ENCODE measurements at regions not wholly inside any gene's neighbourhood (a gene's known extent, or its start where the extent isn't known, plus 50 kb on each side); places are given as distances from the start of the nearest gene placed in this dataset.

DNA sequence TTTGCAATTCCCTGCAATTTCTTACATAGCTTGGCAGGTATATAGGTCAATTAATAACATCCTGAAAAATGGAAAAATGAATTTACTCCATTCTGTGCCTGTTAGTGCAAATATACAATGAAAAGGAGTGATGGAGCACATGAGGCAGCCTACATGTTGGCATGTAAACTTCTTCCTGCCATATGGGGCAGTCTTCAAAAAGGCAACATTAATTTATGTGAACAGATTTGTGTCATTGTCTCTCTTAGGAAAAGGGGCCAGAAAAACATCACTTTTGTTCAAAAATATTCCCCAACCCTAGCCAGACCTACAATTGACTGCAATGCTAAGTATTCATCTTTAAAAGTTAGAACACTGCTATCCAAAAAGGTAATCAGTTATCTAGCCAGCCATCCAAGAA is 332.2 kb downstream of the TBC1D4 start:
- intact Hi-C loops (cut with DNase I), result no loop called here
- no peak overlapping the region for H3K4me3 ChIP-seq
- DNase-seq (ENCODE audit: extremely low spot score in 2 of 2), result no peak
- H3K36me3 ChIP-seq, result no peaks in the 10 kb centered on the region
- H3K27ac ChIP-seq, result no peak overlapping the region
- no peaks in the 10 kb centered on the region for H3K27me3 ChIP-seq
- H3K4me1 ChIP-seq, result peaks cover 19% of the 10 kb centered on the region
- H3K9me3 ChIP-seq, result no peaks in the 10 kb centered on the region
- TF ChIP-seq POLR2AphosphoS5 (IDR thresholded peaks at IDR 0.05; ENCODE audit: insufficient read depth in 1 of 2, low read depth in 1 of 2), result no peak
- TF ChIP-seq POLR2A (IDR thresholded peaks at IDR 0.05), result no peak
- TF ChIP-seq, protein P1, sequence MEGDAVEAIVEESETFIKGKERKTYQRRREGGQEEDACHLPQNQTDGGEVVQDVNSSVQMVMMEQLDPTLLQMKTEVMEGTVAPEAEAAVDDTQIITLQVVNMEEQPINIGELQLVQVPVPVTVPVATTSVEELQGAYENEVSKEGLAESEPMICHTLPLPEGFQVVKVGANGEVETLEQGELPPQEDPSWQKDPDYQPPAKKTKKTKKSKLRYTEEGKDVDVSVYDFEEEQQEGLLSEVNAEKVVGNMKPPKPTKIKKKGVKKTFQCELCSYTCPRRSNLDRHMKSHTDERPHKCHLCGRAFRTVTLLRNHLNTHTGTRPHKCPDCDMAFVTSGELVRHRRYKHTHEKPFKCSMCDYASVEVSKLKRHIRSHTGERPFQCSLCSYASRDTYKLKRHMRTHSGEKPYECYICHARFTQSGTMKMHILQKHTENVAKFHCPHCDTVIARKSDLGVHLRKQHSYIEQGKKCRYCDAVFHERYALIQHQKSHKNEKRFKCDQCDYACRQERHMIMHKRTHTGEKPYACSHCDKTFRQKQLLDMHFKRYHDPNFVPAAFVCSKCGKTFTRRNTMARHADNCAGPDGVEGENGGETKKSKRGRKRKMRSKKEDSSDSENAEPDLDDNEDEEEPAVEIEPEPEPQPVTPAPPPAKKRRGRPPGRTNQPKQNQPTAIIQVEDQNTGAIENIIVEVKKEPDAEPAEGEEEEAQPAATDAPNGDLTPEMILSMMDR (IDR thresholded peaks at IDR 0.05), result no peak

DNA sequence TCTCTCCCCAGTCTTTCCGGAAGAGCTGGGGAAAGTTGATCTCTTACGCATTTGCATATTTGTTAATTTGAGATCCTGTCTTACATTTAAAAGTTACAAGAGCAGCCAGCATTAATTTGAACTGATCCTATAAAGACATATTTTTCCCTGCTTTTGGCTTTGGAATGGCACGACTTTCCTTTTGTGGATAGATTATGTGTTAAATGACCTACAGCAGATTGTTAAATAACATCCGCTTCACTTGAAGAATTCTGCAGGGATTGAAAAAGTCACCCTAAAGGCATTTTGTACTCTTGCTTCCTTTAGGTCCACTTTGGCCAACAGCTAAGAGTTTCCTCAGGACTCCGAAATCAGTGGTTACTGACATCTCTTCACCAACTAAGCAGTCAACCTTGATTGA is 334.0 kb downstream of the TBC1D4 start:
- intact Hi-C loops (cut with DNase I), result no loop called here
- DNase-seq (ENCODE audit: extremely low spot score in 2 of 2), result no peak

DNA sequence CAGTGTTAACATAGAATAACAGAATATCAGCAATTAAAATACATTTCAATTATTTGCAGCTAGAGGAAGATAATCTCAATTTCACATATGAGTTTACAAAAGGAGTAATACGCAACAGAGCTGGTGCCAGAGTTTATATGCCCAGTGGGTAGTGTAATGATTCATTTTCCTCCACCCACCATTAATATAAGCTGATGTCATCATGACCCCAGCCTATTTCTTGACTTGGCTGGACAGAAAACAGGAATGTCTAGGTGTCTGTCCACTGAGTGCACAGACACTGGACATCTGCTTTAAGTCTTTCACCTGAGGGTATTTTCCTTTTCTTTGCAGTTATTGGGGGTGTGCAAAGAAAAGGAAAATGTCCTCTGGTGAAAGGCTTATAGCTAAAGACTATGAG is 335.5 kb downstream of the TBC1D4 start:
- TF ChIP-seq, protein P1 (IDR thresholded peaks at IDR 0.05), result no peak
- no peak for TF ChIP-seq POLR2AphosphoS5 (IDR thresholded peaks at IDR 0.05; ENCODE audit: insufficient read depth in 1 of 2, low read depth in 1 of 2)
- no peak for TF ChIP-seq POLR2A (IDR thresholded peaks at IDR 0.05)
- Histone ChIP-seq H3K9me3 (no peaks in the 10 kb centered on the region), H3K4me1 (peaks cover 12% of the 10 kb centered on the region), H3K27ac (no peak overlapping the region), H3K36me3 (no peaks in the 10 kb centered on the region), H3K4me3 (no peak overlapping the region), H3K27me3 (no peaks in the 10 kb centered on the region)
- DNase-seq (ENCODE audit: extremely low spot score in 2 of 2), result no peak
- intact Hi-C loops (cut with DNase I), result no loop called here

More for the DNA sequence above, 334.0 kb downstream of the TBC1D4 start:
- H3K27ac ChIP-seq, result no peak overlapping the region
- peaks cover 12% of the 10 kb centered on the region for H3K4me1 ChIP-seq
- H3K9me3 ChIP-seq, result no peaks in the 10 kb centered on the region
- H3K36me3 ChIP-seq, result no peaks in the 10 kb centered on the region
- H3K4me3 ChIP-seq, result no peak overlapping the region
- no peaks in the 10 kb centered on the region for H3K27me3 ChIP-seq
- TF ChIP-seq POLR2A (IDR thresholded peaks at IDR 0.05), result no peak
- no peak for TF ChIP-seq POLR2AphosphoS5 (IDR thresholded peaks at IDR 0.05; ENCODE audit: insufficient read depth in 1 of 2, low read depth in 1 of 2)
- TF ChIP-seq, protein P1 (IDR thresholded peaks at IDR 0.05), result no peak

DNA sequence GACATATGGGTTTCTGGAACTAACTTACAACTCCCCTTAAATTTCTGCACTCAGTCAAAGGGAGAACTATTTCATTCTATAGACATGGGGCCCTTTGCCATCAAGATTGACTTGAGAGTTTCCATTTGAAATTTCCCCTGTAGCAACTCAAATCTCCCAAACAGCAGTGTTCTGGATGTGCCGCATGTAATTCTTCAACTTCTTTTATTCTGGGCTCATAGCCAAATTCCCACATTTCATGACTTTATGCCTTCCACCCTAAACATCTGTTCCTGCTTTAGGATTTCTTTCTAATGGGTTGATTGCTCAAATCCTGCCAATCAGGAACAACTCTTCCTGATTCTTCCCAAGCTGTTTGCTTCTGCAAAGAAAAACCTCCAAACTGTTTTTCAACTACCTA is 336.0 kb downstream of the TBC1D4 start:
- Histone ChIP-seq H3K4me1 (peaks cover 7% of the 10 kb centered on the region), H3K27me3 (no peaks in the 10 kb centered on the region), H3K27ac (no peak overlapping the region), H3K4me3 (no peak overlapping the region), H3K36me3 (no peaks in the 10 kb centered on the region), H3K9me3 (no peaks in the 10 kb centered on the region)
- no peak for DNase-seq (ENCODE audit: extremely low spot score in 2 of 2)
- TF ChIP-seq, protein P1 (IDR thresholded peaks at IDR 0.05), result no peak
- TF ChIP-seq POLR2AphosphoS5 (IDR thresholded peaks at IDR 0.05; ENCODE audit: insufficient read depth in 1 of 2, low read depth in 1 of 2) (no peak), POLR2A (IDR thresholded peaks at IDR 0.05) (no peak)
- intact Hi-C loops (cut with DNase I), result no loop called here

DNA sequence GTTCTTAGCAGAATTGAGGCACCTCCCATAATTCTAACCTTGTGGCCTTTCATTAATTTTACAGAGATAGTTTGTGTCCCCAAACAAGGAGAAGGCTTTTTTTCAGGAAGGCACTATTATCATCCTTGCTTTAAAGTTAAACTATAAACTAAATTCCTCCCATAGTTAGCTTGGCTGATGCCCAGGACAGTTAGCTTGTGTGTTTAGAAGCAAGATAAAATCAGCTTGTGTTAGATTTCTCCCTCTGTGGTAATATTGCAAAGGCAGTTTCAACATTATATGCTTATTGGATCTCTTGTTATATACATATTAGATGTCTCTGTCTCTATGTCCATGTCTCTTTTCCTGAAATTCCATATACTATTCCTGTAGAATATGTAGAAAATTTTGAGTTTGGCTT is 342.7 kb downstream of the TBC1D4 start:
- TF ChIP-seq POLR2AphosphoS5 (IDR thresholded peaks at IDR 0.05; ENCODE audit: insufficient read depth in 1 of 2, low read depth in 1 of 2) (no peak), POLR2A (IDR thresholded peaks at IDR 0.05) (no peak)
- TF ChIP-seq, protein P1 (IDR thresholded peaks at IDR 0.05), result no peak
- Histone ChIP-seq H3K27me3 (no peaks in the 10 kb centered on the region), H3K36me3 (no peaks in the 10 kb centered on the region), H3K9me3 (no peaks in the 10 kb centered on the region), H3K27ac (no peak overlapping the region), H3K4me3 (no peak overlapping the region), H3K4me1 (no peaks in the 10 kb centered on the region)
- intact Hi-C loops (cut with DNase I), result no loop called here
- no peak for DNase-seq (ENCODE audit: extremely low spot score in 2 of 2)
